ENCODE measurements at regions not wholly inside any gene's neighbourhood (a gene's known extent, or its start where the extent isn't known, plus 50 kb on each side); places are given as distances from the start of the nearest gene placed in this dataset.

GRCh38 chr15:70280781-70281180 lies 183.1 kb upstream of the TLE3 start:
- DNase-seq (ENCODE audit: low spot score, unreplicated experiment), result no peak
- Mint-ChIP-seq H3K36me3 (ENCODE audit: insufficient read depth) (no peaks in the 10 kb centered on the region), H3K4me1 (ENCODE audit: low read depth) (no peaks in the 10 kb centered on the region)

GRCh38 chr15:70279096-70279495 lies 181.4 kb upstream of the TLE3 start:
- no peak overlapping the region for H3K4me3 Mint-ChIP-seq (ENCODE audit: low read depth)
- H3K4me1 Mint-ChIP-seq (ENCODE audit: low read depth), result no peaks in the 10 kb centered on the region
- H3K9me3 Mint-ChIP-seq (ENCODE audit: low read depth), result no peaks in the 10 kb centered on the region
- DNase-seq (ENCODE audit: low spot score, unreplicated experiment), result no peak
- no peak overlapping the region for H3K27ac Mint-ChIP-seq
- TF ChIP-seq CTCF (IDR thresholded peaks at IDR 0.05; ENCODE audit: unreplicated experiment), result no peak
- H3K36me3 Mint-ChIP-seq (ENCODE audit: insufficient read depth), result no peaks in the 10 kb centered on the region
- H3K27me3 Mint-ChIP-seq, result peaks cover 32% of the 10 kb centered on the region

More at GRCh38 chr15:70280781-70281180, 183.1 kb upstream of the TLE3 start:
- peaks cover 31% of the 10 kb centered on the region for H3K27me3 Mint-ChIP-seq
- no peak for TF ChIP-seq CTCF (IDR thresholded peaks at IDR 0.05; ENCODE audit: unreplicated experiment)
- H3K9me3 Mint-ChIP-seq (ENCODE audit: low read depth), result no peaks in the 10 kb centered on the region
- no peak overlapping the region for H3K4me3 Mint-ChIP-seq (ENCODE audit: low read depth)
- no peak overlapping the region for H3K27ac Mint-ChIP-seq

- Mint-ChIP-seq H3K27ac (no peak overlapping the region), H3K4me1 (ENCODE audit: low read depth) (no peaks in the 10 kb centered on the region), H3K27me3 (peaks cover 35% of the 10 kb centered on the region), H3K36me3 (ENCODE audit: insufficient read depth) (no peaks in the 10 kb centered on the region), H3K4me3 (ENCODE audit: low read depth) (no peak overlapping the region), H3K9me3 (ENCODE audit: low read depth) (no peaks in the 10 kb centered on the region)
- TF ChIP-seq CTCF (IDR thresholded peaks at IDR 0.05; ENCODE audit: unreplicated experiment), result no peak
- DNase-seq (ENCODE audit: low spot score, unreplicated experiment), result no peak
Observed at GRCh38 chr15:70278644-70279043, 180.9 kb upstream of the TLE3 start.

GRCh38 chr15:70277556-70277955 lies 179.8 kb upstream of the TLE3 start:
- no peak for TF ChIP-seq CTCF (IDR thresholded peaks at IDR 0.05; ENCODE audit: unreplicated experiment)
- no peak for DNase-seq (ENCODE audit: low spot score, unreplicated experiment)
- Mint-ChIP-seq H3K9me3 (ENCODE audit: low read depth) (no peaks in the 10 kb centered on the region), H3K27ac (no peak overlapping the region), H3K27me3 (peaks cover 36% of the 10 kb centered on the region), H3K36me3 (ENCODE audit: insufficient read depth) (no peaks in the 10 kb centered on the region), H3K4me1 (ENCODE audit: low read depth) (no peaks in the 10 kb centered on the region), H3K4me3 (ENCODE audit: low read depth) (no peak overlapping the region)

- Mint-ChIP-seq H3K27ac (no peak overlapping the region), H3K4me3 (ENCODE audit: low read depth) (no peak overlapping the region), H3K36me3 (ENCODE audit: insufficient read depth) (no peaks in the 10 kb centered on the region), H3K27me3 (peaks cover 37% of the 10 kb centered on the region), H3K4me1 (ENCODE audit: low read depth) (no peaks in the 10 kb centered on the region), H3K9me3 (ENCODE audit: low read depth) (no peaks in the 10 kb centered on the region)
- no peak for TF ChIP-seq CTCF (IDR thresholded peaks at IDR 0.05; ENCODE audit: unreplicated experiment)
- DNase-seq (ENCODE audit: low spot score, unreplicated experiment), result no peak
Observed at GRCh38 chr15:70276401-70276800, 178.7 kb upstream of the TLE3 start.

Data from progenitor cell of endocrine pancreas (in vitro differentiated cells).